HG03108 (cell line): ENCODE measurements at regions not wholly inside any gene's neighbourhood (a gene's known extent, or its start where the extent isn't known, plus 50 kb on each side); places are given as distances from the start of the nearest gene placed in this dataset.

ENCODE experiments used
- ATAC-seq: cut with Tn5 transposase; IDR thresholded peaks from one replicate; pipeline ENCODE4 v1.9.1; 2021; ENCODE audit warnings: moderate library complexity; ENCODE audit not compliant: unreplicated experiment

DNA sequence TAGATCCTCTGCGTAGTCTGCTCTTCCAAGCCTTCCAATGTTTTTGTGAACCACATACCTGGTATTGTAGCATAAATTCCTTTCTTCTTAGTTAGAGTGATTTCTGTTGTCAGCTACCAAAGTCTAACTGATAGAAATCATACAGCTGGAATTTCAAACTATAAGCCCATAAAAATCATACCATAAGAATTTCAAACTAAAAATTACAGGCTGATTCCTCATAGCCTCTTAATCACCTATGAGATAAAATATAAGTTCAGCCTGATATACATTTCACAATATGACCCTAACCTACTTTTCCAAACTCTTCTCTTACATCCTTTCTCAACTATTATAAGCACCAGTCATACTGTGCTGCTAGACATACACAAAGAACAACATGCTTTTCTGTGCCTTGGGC lies 64.8 kb downstream of the PTHLH start:
- ATAC-seq, result no peak

DNA sequence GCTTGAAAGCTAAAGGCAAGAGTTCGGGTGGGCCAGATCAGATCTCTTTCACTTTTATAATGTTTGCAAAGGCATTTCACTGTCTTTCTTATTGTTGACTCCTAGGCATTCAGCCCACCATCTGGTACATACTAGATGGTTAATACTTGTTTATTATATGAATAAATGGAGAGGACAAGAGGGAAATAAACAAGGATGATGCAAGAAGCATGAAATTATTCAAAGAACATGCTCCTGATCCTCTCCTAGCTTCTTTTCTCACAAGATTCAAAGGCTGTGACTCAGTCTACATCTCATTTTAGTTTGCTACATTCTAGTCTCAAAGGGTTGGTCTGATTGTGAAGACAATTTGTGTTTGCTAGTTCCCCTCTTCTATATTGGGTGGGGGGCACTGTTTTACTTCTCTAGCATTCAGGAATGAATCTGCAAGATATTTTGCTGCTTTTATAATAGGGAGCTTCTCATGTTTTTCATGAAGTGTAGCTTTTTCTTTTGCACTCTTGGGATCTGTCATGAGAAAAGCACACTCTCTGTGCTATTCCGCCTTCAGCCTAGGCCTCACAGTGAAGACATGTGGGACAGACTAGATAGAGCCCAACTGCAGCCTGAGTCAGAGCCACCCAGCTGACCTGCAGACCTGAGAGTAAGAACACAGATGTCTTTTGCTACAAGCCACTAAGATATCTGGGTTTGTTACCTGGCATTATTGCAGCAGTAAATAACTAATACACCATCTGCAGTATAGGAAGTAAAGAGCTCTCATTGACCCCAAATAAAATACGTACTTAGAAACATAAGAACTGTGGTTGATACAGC lies 65.7 kb downstream of the PTHLH start:
- no peak for ATAC-seq

DNA sequence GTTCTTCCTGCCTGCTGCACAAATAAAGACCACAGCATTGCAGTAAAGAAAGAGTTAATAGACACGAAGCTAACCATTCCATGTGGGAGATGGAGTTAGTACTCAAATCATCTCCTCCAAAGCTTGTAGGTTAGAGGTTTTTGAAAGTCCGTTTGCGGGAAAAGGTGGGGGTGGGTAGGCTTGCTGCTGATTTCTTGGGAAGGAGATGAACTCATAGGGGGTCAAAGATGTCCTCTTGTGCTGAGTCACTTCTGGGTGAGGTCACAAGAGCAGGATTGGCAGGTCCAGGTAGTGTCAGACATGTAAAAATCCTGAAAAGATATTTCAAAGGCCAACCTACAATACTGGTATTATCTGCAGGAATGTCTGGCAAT lies 66.4 kb downstream of the PTHLH start:
- ATAC-seq, result no peak

DNA sequence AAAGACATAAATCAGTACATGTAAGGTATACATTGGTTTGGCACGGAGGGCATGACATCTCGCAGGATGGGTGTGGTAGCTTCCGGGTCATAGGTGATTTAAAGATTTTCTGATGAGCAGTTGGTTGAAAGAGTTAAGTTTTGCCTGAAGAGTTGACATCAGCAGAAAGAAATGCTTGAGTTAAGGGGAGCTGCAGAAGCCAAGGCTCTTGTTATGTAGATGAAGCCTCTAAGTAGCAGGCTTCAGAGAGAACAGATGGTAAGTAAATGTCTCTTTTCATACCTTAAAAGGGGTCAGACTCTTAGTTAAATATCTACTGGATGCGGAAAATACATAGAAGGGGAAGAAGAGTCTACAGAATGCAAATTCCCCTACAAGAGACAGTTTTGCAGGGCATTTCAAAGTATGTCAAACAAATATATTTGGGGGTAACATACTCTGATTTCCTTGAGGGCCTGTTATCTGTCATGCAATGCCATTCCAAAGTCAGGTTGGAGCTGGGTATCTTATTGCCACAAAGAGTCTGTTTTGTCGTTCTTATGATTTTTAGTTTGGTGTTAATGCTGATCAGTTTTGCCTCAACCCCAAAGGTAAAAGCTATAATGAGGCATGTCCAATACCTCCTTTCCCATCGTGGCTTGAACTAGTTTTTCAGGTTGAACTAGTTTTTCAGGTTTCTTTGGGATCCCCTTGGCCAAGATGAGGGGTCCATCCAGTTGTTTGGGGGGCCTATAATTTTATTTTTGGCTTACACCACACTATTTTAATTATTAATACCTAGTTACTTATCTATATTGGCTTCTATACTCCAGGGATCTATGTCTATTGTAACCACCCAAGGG lies 67.0 kb downstream of the PTHLH start:
- ATAC-seq, result no peak

DNA sequence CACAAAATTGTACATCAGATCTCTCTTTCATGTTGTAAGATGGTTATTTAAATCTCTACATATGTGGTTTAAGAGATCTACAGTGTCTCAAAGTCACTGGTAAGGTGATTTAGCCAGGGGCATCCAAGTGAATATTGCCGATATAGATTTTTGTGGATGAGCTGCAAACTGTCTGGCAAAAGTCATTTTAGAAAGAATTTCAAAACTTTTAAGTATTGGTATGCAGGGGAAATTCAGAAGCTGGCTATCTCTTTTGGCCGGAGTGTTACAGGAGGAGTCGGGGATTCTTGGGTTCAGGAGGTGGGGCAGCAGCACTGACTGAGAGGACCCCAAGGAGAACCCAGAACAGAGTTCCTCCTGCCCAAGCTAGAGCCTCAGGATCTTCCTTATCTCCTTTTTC lies 69.9 kb downstream of the PTHLH start:
- ATAC-seq, result no peak

DNA sequence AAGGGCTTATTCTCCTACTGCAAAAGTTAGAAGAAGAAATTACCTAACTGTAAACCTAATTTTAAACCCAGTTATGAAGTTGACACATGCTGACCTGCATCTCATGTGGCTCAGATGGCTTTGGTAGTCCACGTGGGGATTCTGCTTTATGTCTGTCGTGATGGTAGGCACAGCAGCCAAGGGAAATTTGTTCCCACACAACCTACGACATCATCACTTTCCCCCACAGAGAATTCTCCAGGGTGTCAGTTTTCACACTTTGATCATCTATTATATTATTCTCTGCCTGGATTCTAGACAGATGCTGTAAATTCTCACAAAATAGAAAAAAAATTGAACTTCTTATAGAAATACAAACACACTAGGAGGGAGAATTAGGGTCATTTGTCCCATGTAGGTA lies 70.6 kb downstream of the PTHLH start:
- no peak for ATAC-seq

DNA sequence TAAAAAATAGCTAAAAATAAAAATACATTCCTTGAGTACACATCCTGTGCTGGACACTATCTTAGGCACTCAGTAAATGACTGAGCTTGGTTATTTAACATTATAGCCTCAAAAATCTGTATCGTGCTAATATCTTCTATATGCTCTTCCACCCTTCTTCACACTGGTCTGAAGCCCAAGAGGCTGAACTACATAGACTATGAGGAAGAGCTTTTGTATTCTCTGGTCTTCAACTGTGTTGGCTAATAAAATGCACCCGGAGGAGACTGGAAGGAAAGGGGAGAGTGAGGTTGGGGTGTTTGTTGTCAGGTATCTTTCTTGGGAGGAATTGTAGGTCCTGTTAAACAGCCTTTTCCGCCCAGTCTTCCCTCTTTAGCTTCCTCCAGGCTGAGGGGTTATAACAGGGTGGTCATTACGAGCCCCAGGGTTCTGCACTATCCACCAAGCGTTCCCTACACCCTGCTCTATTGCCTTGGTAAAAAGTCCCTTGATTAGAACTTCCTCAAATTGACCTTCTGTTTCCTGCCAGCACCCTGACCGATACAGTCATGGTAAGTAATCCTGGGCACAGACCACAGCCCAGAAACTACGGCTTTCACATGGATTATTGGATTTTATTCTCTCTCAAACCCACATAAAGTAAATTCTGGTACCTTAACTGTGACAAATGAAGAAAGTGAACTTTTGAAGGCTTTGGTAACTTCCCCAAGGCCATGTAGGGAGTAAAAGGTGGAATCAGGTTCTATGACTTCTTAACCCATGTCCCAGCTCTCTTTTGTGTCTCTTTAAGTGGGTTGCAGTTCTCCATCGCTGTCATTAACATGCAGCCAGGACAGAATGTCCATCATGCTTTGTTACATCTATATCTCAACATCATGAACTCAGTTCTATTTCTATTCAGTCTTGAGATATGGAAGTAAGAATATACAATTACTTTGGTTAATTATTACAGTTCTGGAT lies 71.3 kb downstream of the PTHLH start:
- ATAC-seq, result peak; percentile 60

DNA sequence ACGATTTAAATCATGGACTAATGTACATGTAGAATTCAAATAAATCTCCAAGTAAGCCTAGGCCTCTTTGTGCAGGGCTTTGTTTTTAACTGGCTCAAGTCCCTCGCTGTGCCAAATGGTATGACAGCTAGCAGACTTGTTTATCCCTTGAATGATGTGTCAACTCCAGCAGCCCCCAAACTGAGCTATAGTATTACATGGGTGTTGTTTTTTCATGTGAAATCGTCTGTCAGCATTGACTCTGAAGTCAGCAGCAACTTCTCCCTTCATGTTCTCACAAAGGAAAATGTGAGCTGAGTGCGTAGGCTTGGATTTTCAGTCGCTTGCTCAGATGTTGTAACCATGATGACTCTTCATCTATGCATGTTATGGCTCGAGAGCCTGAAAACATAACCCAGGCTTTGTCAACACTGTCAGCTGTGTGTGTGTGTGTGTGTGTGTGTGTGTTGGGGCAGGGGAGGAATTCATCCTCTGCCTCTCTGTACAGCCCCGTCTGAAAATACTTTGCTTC lies 73.3 kb downstream of the PTHLH start:
- no peak for ATAC-seq

DNA sequence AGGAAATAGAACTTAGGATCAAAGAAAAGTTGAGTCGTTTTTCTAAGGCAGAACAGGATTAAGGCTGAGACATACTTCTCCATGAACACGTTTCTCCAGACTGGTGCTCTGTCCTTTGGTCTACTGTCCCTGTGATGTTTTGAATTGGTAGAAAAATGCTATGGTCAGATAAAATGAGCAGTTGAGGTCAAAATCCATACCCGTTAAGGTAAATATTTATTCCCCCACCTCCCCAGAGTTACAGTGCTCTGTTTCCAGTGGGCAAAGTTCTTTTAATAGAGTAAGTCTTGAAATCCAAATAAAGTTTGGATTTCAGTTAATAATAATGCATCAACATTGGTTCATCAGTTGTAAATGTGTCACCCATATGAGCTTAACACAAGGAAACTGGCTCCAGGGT lies 74.5 kb downstream of the PTHLH start:
- no peak for ATAC-seq

DNA sequence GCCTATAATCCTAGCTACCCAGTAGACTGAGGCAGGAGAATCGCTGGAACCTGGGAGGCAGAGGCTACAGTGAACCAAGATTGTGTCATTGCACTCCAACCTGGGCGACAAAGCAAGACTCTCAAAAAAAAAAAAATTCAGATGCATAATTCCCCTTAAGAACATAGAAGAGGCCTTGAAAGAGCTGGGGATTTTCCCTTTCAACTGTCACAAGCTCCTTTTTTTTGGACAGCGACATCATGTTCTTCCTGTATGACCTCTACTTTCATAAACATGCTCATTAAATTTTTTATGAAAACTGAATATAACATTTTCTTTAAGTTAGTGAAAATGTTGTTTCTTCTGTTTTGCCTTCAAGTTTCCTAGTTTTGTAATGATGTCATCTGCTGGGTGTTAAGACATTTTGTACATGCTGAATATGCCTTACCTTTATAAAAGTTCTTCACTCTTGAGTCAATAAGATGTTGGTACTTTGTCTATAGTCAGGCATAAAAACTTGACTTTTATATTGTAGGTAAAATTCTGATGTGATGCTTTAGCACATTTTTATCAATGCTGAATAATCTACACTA lies 76.0 kb downstream of the PTHLH start:
- no peak for ATAC-seq

DNA sequence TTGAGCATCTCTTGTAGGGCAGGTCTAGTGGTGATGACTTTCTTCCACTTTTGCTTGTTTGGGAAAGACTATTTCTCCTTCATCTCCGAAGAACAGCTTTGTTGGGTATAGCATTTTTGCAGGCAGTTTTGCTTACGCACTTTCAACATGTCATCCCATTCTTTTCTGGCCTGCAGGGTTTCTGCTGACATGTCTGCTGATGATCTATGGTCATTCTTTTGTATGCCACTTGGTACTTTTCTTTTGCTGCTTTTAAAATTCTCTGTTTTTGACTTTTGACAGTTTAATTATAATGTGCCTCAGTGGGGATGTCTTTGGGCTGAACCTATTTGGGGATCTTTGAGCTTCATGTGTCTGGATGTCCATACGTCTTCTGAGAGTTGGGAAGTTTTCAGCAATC lies 78.2 kb downstream of the PTHLH start:
- ATAC-seq, result no peak

DNA sequence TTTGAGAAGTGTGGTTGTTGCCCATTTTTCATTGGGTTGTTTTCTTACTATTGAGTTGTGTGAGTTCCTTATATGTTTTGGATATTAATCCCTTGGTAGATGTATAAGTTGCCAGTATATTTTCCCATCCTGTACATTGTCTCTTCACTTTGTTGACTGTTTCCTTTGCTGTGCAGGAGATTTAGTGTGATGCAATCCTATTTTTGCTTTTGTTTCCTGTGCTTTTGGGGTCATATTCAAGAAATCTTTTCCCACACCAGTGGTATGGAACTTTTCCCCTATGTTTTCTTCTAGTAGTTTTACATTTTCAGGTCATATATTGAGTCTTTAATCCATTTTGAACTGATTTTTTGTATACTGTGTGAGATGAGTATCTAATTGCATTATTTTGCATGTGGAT lies 92.8 kb downstream of the PTHLH start:
- ATAC-seq, result no peak

DNA sequence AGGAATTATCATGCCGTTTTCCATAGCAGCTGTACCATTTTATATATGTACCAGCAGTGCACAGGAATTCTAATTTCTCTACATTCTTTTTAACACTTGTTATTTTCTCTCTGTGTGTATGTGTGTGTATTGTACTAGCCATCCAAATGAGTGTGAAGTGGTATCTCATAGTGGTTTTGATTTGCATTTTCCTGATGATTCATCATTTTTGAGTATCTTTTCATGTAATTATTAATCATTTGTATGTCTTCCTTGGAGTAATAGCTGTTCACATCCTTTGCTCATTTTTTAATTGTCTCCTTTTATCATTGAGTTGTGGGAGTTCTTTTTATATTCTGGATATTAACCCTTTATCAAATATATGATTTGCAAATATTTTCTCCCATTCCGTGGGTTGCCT lies 95.6 kb upstream of the MANSC4 start:
- ATAC-seq, result no peak

DNA sequence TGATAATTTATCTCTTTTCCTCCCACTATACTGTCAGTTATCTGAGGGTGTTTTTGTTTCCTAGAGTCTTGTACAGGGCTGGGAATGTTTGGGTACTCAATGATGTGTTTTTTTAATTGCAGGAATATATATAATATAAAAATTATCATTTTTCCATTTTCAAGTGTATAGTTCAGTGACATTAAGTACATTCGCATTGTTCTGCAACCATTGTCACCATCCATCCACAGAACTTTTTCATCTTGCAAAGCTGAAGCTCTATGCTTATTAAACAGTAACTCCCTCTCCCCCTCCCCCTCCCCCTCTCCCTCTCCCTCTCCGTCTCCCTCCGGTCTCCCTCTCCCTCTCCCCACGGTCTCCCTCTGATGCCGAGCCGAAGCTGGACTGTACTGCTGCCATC lies 93.0 kb upstream of the MANSC4 start:
- no peak for ATAC-seq

DNA sequence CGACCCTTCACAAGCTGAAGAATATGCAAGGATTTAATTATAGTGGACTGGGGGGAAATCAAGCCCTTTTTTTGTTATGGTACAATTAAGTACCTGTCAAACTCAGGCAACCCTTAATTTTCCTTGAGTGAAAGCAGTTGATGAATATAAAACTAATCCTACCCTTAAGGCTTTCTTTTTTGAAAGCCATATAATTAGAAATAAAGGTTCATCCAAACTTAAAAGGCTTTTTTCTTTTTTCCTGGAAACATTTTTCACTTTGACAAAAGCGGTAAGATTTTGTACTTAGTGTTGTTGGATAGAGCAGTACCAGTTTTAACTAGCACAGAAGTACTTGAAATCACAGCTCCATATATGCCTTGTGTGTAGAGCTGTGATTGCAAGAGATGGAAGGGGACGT lies 91.9 kb upstream of the MANSC4 start:
- no peak for ATAC-seq

DNA sequence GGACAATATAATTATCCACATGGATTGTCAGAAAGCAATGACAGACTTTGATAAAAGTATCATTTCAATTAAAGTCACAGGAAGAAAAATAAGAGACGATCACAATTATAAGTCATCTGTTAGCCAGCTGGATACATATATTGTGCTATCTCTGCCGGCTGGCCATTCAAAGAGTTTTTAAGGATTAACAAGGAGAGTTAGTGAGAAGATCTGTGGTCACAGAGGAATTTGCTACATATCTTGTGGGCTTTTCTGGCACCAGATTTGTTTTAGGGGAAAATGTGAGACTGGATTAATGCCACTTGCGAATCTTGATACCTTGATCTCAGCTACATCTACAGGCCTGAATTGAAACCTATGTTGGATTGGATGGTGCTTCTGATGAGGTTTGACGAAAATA lies 90.9 kb upstream of the MANSC4 start:
- ATAC-seq, result no peak

DNA sequence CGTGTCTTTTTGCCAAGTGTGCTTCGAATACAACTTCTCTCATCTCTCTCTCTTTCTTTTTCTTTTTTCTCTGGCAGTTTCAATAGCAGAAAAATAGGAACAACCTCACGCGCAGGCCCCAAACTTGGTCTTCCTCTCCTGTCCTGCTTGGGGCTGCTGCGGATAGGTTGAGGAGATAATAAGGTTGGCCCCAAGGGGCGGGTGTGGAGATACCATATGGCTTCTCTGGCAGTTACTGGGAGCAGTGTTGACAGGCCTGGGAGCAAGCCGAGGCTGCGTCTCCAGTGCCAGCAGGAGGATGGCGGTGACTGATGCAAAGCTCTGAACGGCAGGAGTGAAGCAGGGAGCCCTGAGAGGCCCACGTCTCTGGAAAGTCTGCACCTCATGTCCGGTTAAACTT lies 89.5 kb upstream of the MANSC4 start:
- ATAC-seq, result no peak

DNA sequence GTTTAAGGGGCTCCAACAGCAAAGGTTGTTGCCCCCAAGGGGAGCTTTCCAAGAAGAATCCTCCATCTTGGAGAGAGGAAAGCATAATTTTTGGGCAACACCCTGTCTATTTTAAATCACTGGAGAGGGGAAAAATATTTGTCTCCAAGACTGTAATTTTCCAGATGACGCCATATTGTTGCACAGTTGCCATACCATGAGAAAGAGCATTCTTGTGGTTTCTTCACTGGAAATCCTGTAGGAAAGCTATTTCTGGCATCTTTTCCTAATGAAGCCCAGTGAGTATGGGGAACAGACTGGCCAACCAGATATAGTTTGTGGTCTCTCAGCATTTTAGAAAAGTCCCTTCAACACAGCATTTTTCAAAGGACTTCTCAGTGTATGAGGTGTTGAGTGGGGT lies 88.1 kb upstream of the MANSC4 start:
- no peak for ATAC-seq

DNA sequence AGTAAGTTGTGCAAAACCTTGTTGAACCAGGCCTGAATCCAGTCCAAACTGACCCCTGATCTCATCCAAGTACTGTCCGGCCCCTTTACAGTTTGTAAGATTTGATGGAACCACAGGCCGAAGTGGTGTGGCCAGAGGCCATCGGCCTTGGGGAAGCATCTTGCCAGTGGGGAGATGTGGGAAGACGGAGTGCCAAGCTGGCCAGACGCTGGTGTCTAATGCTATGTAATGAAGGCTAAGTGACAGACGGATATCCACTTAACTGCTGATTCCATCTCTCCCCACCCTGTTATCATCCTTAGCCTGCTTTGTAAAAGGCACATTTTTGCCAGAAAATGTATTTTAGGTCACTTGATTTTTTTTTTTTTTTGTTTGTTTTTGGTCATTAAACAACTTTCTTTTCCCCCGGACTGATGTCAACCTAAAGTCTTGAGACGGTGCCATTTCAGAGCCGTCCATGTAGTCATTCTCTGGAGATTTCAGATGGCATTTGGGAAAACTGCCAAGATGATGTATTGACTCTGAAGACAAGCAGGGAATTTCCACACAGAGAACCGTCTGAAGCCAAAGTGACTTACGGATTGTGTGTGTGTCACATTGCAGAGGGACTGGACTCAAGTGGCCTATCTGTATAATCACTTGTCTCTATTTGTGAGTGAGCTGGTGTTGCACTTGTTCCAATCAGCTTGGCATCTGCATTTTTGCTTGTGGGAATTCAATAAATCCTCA lies 86.5 kb upstream of the MANSC4 start:
- no peak for ATAC-seq

DNA sequence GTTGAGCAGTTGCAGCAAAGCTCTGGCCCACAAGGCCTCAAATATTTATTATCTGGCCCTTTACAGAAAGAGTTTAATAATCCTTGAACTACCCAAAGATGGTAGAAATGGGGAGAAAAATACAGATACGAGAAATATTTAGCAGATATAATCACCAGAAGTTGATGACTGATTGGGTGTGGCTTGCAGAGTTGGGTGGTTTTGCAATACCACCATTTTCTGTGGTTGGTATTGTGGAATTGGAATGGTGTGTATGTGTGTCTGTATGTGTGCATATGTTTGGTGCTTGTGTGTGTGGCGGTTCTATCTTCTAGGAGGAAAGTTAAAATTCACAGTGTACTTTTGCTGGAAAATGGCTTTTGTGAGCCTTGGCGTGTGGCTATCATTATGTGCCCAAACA lies 85.4 kb upstream of the MANSC4 start:
- no peak for ATAC-seq
